Inflammatory macrophage (primary cell): ENCODE measurements at regions not wholly inside any gene's neighbourhood (a gene's known extent, or its start where the extent isn't known, plus 50 kb on each side); places are given as distances from the start of the nearest gene placed in this dataset.

Experiments used
- DNase-seq, 2 donors: peaks; one replicate each; pipeline ENCODE4 v3.0.0-alpha.2; 2020 to 2022

DNA sequence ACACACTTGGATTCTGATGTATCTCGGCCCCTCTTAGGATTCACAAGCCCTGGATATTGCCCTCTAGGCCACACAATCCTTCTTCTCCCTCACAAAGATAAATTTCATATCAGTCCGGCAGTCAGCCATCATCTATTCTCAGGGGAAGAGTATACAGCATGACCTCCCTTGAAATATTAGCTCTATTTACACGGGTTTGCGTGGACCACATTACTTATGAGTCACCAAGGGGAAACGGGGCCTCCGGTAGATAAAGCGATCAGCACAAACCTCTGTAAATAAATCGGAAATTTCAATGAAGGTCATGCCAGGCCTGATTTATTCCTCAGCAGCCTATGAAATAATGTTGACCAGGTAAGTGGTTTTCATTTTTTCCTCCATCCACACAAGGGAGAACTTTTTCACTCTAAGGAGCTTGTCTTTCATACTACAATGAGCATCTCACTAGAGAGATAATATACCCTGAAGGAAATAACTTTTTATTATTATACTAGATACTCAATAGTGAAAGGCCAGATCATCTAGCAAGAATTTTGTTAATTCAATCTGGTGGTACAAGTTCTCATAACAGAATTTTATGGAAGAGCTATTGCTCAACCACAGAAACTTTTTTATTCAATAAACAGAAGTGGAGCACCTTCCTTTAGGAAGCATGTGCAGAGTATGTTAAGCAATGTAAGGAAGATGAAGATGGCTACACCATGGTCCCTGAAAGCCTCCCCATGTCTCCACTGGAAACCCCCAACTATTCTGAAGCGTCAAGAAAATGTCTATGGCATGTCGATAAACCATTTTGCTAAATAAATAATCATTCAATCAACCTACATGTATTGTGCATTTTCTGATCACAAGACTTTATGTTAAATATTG lies 125.2 kb upstream of the PIK3C3 start:
- no peak for DNase-seq

DNA sequence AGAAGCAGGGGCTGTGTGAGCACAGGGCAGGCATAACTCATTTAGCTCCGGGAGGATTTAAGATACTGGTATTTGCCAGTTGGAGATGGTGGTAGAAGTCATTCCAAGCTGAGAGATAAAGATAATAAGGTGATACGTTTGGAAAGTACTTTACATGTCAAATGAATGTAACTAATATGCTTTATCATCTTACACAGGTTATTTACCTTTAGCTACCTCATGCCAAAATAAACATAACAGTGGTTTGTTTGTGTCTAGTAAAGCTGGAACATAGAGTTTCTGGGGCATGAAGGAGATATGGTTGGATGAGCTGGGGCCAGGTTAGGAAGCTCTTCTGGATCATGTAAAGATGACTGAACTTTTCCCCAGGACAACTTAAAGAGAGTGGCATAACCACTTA lies 126.9 kb upstream of the PIK3C3 start:
- no peak for DNase-seq

GRCh38 chr18:41820784-41821183 lies 134.2 kb upstream of the PIK3C3 start:
- DNase-seq, result no peak

GRCh38 chr18:41818381-41819355 lies 136.4 kb upstream of the PIK3C3 start:
- DNase-seq, result no peak

DNA sequence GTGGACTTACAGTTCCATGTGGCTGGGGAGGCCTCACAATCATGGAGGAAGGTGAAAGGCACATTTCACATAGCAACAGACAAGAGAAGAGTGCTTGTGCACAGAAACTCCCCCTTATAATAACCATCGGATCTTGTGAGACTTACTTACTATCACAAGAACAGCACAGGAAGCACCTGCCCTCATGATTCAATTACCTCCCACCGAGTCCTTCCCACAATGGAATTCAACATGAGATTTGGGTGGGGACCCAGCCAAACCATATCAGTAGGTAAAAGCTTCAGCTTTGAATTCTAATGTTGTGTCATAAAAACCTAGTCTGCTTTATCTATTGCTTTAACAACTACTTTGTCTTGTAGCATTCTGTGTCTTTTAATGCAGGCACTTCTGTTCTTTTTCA lies 140.4 kb upstream of the PIK3C3 start:
- DNase-seq, result no peak

DNA sequence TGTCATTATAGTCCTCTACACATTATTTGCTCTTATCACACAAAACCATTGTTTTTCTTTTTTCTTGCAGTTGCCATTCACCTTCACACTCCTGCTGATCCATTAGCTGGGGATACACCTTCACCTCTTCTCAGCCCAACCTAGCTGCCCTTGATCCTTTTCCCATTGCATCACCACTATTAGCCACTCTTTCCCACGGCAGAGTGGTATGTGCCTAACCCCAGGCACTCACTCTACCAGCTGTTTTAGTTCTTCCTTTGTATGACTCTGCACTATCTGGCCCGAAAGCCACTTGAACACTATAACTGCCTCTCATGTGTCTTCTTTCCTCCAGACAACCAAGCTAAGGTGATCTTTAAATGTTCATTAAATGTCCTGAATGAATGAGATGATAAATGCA lies 145.4 kb upstream of the PIK3C3 start:
- no peak for DNase-seq

DNA sequence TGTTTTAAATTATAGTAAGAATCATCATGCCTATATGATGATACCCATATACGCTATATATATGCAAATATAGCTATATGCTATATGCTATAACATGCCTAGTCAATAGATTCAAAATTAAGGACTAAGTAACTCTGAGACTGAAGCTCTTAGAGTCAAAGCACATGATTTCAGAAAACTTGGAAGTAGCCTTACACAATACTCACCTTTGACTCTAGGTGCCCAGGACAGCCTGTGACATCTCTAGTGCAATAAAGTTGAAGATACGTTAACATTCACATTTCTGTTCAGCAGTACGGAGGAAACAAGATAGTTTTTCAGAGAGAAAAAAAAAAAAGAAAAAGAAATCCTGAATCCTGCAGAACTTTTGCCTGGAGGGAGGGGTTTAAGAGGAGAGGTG lies 149.7 kb upstream of the PIK3C3 start:
- no peak for DNase-seq

GRCh38 chr18:41798879-41799278 lies 156.2 kb upstream of the PIK3C3 start:
- DNase-seq, result no peak

DNA sequence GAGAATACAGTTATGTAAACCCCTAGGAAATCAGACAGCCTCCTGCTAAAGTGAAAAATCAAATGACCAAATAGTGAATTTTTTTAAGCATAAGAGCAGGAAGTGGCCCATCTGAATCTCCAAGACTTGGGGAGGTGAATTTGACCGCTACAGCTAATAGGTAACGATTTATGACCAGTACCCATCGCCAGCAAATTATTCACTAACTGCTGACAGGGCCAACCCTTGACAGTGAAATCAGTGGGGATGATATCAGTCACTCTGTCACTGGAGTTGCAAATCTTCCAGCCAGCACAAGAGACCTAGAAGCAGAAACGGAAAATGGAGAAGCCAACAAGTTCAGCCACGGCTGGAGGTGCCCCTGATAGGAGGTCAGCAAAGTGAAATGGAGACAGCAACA lies 164.3 kb upstream of the PIK3C3 start:
- no peak for DNase-seq

- DNase-seq, result no peak
Observed at GRCh38 chr18:41789001-41789400, 166.0 kb upstream of the PIK3C3 start.

- no peak for DNase-seq
Observed at GRCh38 chr18:41783879-41784278, 171.2 kb upstream of the PIK3C3 start.

GRCh38 chr18:41783065-41783818 lies 171.8 kb upstream of the PIK3C3 start:
- no peak for DNase-seq

DNA sequence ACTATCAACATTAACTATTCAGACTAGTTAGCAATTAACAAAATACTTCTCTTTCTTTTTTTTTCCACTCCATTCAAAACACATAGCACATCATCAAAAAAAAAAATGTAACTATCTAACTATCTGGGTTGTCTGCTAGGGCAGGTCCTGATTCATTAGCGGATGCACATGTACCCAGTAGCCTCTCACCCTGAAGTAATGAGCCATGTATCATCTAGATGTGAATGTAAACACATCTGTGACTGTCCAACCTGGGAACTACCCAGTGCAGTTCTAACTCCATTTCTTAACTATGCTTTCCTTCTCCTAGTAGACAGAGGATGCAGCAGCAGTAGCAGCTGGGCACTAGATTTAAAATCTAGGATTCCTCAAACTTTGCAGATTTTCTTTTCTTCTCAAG lies 183.1 kb upstream of the PIK3C3 start:
- no peak for DNase-seq

DNA sequence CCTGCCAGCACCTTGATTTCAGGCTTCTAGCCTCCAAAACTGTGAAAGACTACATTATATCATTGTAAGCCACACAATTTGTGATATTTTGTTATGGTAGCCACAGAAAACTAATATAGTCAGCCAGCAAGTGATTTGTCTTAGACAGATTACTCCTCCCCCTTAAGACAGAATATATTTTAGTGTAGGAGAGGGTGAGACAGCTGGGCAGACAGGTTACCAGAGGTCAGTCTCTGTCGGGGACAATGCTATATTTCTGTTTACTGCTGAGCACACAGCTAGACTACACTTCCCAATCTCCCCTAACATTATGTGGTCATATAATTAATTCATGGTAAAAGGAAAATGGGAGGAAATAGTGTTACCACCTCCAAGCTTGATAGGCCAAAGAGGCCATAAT lies 185.8 kb upstream of the PIK3C3 start:
- DNase-seq, result no peak

DNA sequence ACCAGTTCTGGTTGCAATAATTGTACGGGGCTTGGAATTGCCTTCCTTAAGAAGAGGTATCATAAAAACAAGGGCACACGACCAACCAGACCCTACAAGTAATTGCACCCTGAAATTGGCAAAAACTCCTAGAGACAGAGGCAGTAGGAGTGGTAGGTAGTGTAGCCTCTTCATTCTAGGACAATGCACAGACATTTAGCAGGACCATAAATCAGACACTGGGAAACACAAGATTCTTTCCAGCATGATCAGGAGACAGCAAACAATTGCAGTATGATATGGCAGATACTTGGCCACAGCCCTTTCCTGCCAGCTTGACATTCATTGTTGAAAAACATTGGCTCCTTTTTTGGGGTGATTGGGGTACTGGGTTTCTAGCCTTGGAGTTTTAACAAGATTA lies 186.6 kb upstream of the PIK3C3 start:
- no peak for DNase-seq

GRCh38 chr18:41767960-41768359 lies 187.1 kb upstream of the PIK3C3 start:
- no peak for DNase-seq

DNA sequence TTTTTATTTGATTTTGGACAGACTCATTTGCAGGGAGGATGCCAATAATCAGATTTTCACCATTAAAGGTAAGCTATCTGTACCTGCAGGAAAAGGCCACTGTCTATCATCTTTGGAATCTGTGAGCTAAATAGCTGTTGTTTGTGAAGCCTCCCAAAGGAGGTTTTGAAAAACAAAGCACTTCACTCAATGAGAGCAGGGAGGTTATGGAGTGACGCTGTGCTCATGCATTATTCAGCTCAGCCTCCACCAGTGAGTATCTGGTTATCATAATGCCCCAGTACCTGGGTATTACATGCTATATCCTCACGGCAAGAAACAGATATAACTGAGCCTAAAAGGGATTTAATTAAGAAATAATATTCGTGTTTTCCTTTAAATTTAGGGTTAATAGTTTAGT lies 189.6 kb upstream of the PIK3C3 start:
- no peak for DNase-seq

- DNase-seq, result no peak
Observed at GRCh38 chr18:41763361-41763760, 191.7 kb upstream of the PIK3C3 start.

- DNase-seq, result peak in 1 of 2 donors; percentile 16
Observed at GRCh38 chr18:41761333-41762018, 193.6 kb upstream of the PIK3C3 start.

GRCh38 chr18:41758534-41758933 lies 196.5 kb upstream of the PIK3C3 start:
- no peak for DNase-seq

DNA sequence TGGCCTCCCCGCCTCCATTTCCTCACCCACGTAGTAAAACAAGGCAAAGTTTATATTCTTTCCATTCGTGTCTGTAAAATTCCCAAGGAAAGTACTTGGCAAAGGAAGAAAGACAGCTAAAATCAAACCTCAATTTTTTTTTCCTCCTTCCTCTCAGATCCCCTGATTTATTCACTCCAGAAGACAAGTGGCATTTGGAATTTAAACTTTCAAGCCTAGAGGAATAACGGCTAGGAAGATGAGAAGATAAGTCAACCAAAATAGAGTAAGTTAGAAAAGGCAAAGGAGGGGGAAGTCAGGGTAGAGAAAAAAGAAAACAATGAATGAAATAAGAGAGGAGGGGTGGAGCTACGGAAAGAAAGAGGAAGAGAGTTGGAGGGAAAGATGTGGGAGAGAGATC lies 198.9 kb upstream of the PIK3C3 start:
- DNase-seq, result no peak

DNA sequence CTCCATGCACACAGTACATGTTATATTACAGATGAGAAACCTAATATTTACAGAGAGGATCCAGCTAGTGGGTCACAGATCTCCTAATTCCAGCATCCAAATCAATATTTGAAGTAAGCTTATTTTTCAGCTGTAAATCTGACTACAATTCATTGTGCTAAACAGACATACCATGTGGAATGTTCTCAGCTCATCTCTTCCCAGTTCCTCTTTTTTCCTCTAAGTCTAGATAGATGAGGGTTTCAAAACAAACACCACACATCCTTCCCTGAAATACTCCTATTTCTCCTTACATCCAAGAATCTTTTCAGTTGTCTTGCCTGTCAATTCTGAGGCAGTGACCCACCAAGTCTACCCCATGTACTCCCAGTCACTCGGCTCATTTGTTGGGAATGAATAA lies 200.7 kb upstream of the PIK3C3 start:
- no peak for DNase-seq
